Erythroblast (primary cell): ENCODE measurements at regions not wholly inside any gene's neighbourhood (a gene's known extent, or its start where the extent isn't known, plus 50 kb on each side); places are given as distances from the start of the nearest gene placed in this dataset.

Experiments
- GATA1 ChIP-seq: IDR thresholded peaks from 2 replicates; pipeline ENCODE4 v1.6.1; 2011; ENCODE audit warnings: low read depth, mild to moderate bottlenecking, control low read depth, low read length, moderate library complexity
- POLR2A ChIP-seq: IDR thresholded peaks from 2 replicates; pipeline ENCODE4 v1.6.1; 2011; ENCODE audit warnings: mild to moderate bottlenecking, low read length

- no peak for TF ChIP-seq POLR2A
- no peak for TF ChIP-seq GATA1
Observed at GRCh38 chr3:23754215-23754614, 51.5 kb upstream of the UBE2E1 start.
